Upper lobe of left lung (tissue), 6 donors: ENCODE measurements at regions not wholly inside any gene's neighbourhood (a gene's known extent, or its start where the extent isn't known, plus 50 kb on each side); places are given as distances from the start of the nearest gene placed in this dataset.
A peak's percentile ranks its signal among the peaks of the same experiment; 100 is the strongest.

Experiments used
- ATAC-seq, 2 donors: fragments of 200-7000 bp; cut with Tn5 transposase; one replicate each; pipeline ENCODE4 v1.9.1; 2022; ENCODE audit warnings: mild to moderate bottlenecking in 2 of 2, moderate library complexity in 2 of 2; ENCODE audit not compliant: low FRiP score in 2 of 2
- DNase-seq, 2 donors: peaks; one replicate each; pipeline ENCODE4 v3.0.0-alpha.2; 2019 to 2020
- H3K27ac ChIP-seq, 4 donors: fragments of 200-600 bp; sonication (generic); one replicate each; pipeline ENCODE4 v1.5.1; 2016 to 2019
- H3K27me3 ChIP-seq, 4 donors: fragments of 200-600 bp; sonication (generic); one replicate each; pipeline ENCODE4 v1.5.1; 2017 to 2019
- H3K36me3 ChIP-seq, 4 donors: fragments of 200-600 bp; sonication (generic); one replicate each; pipeline ENCODE4 v1.5.1; 2016 to 2019
- H3K4me1 ChIP-seq, 4 donors: fragments of 200-600 bp; sonication (generic); one replicate each; pipeline ENCODE4 v1.5.1; 2018 to 2019
- H3K4me3 ChIP-seq, 4 donors: fragments of 200-600 bp; sonication (generic); one replicate each; pipeline ENCODE4 v1.5.1; 2017 to 2019; ENCODE audit warnings: mild to moderate bottlenecking in 2 of 4, moderate library complexity in 1 of 4
- H3K9me3 ChIP-seq, 4 donors: fragments of 200-600 bp; sonication (generic); one replicate each; pipeline ENCODE4 v1.5.1; 2018 to 2019
- CTCF ChIP-seq, 6 experiments: fragments of 450-650 bp in 4 of 6; fragments of 200-600 bp in 2 of 6; sonication (generic) in 2 of 6; IDR thresholded peaks; one replicate each; pipeline ENCODE4 v1.5.1; 2016 to 2019; ENCODE audit warnings: antibody characterized with exemption in 6 of 6
- EP300 ChIP-seq, 4 donors: sonication (generic); formaldehyde crosslinking; IDR thresholded peaks; one replicate each; pipeline ENCODE4 v1.5.1; 2017; ENCODE audit warnings: antibody characterized with exemption in 4 of 4, control low read depth in 2 of 4
- POLR2A ChIP-seq, 4 donors: fragments of 450-650 bp; IDR thresholded peaks; one replicate each; pipeline ENCODE4 v1.5.1; 2016 to 2017; ENCODE audit warnings: antibody characterized with exemption in 4 of 4, mild to moderate bottlenecking in 2 of 4
- POLR2AphosphoS5 ChIP-seq, 2 donors: sonication (generic); formaldehyde crosslinking; IDR thresholded peaks; one replicate each; pipeline ENCODE4 v1.5.1; 2017; ENCODE audit warnings: antibody characterized with exemption in 2 of 2
- WGBS, 2 donors: methylation state at CpG; one replicate each; pipeline ENCODE4 v1.1.5; 2017 to 2018; 5-methylcytosine and 5-hydroxymethylcytosine counted together
- donor health status: DM: no; HTN: no; CAD: no; lungs with moderate emphysema.
- donor health status: DM: no; HTN: yes; CAD: no; lungs with severe emphysema.

DNA sequence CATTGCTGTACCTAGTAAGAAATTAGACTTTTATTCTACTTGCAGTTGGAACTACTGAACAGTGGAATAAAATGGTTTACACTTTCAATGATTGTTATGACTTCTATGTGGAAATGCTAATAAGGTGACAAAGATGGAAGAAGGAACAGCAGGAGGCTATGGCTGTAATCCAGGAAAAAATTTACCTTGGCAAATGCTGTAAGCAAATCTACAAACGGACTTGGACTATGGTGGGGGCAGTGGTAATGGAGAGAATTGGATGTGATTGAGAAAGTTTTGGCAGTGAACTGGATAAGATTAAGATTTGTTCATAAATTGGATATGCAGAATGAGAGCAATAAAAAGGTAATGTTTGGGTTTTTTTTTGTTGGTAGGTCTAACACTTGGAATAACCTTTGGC is 111.0 kb upstream of the ERBB4 start:
- Histone ChIP-seq H3K4me3 (no peak overlapping the region), H3K4me1 (no peaks in the 10 kb centered on the region), H3K27me3 (no peaks in the 10 kb centered on the region), H3K36me3 (no peaks in the 10 kb centered on the region), H3K9me3 (no peaks in the 10 kb centered on the region), H3K27ac (no peak overlapping the region)
- ATAC-seq, result no peak
- no peak for DNase-seq
- 41 to 58% methylated on average over 1 of the region's 1 CpG for WGBS, 2 donors
- TF ChIP-seq POLR2AphosphoS5 (IDR thresholded peaks at IDR 0.05), result no peak

DNA sequence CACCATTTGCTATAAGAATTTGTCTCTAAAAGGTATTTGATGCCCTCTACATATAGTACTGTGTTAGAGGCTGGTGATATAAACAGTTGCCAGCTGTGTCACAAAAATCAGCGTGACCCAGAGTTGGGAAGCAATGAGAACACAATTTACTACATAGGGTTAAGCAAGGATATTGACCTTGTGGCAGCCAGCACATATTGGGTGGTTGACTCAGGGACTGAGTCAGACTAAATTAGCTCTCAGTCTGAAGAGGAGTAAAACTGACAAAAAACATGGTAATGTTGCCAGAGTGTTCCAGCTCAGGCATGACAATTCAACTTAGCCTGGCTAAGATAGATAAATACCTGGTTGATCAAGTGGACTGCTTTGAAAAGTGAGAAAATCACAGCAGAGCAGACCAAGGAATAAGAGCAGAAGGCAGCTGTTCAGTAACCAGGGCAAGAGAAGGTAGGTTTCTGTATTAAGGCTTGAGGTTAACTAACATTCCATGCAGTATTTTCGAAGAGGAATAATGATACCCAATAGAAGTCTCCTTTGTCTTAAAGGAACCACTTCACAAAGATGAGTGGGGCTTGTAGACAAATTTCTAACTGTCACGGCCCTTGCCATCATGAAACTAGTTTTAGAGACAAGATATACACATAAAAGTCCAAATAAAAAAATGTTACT is 108.2 kb upstream of the ERBB4 start:
- ATAC-seq (no peak), DNase-seq (no peak)
- WGBS, 2 donors, result 61 to 64% methylated on average over 3 of the region's 3 CpGs
- TF ChIP-seq CTCF (IDR thresholded peaks at IDR 0.05) (no peak), EP300 (IDR thresholded peaks at IDR 0.05) (no peak), POLR2A (IDR thresholded peaks at IDR 0.05) (no peak), POLR2AphosphoS5 (IDR thresholded peaks at IDR 0.05) (no peak)
- H3K27ac ChIP-seq, result no peak overlapping the region
- no peaks in the 10 kb centered on the region for H3K4me1 ChIP-seq
- H3K9me3 ChIP-seq, result no peaks in the 10 kb centered on the region
- no peaks in the 10 kb centered on the region for H3K27me3 ChIP-seq
- H3K4me3 ChIP-seq, result no peak overlapping the region
- no peaks in the 10 kb centered on the region for H3K36me3 ChIP-seq

DNA sequence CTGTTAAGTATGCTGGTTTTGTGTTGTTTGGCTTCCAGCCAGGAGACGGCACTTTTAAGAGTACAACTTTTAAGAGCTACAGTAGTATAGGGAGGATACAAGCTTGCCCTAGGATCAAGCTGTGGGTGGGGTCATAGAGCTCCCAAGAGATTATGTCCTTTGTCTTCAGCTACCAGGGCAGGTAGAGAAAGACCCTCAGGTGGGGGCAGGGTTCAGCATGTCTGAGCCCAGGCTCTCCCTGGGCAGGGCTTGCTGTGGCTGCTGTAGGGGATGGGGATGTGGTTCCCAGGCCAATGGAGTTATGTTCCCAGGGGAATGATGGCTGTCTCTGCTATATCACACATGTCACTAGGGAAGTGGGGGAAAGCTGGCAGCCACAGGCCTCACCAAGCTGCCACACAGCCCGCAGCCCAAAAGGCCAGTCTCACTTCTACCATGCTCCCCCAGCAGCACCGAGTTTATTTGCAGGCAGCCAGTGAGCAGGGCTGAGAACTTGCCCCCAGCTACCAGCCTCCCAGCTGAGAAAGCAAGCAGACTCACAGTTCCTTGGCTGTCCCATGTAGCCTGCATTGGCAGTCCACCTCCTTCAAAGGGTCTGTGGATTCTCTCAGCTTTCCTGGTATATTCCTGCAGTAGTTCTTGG is 105.7 kb upstream of the ERBB4 start:
- WGBS, 2 donors, result 75 to 81% methylated on average over 1 to 3 of the region's 3 CpGs
- Histone ChIP-seq H3K27ac (no peak overlapping the region), H3K9me3 (no peaks in the 10 kb centered on the region), H3K27me3 (no peaks in the 10 kb centered on the region), H3K36me3 (no peaks in the 10 kb centered on the region), H3K4me3 (no peak overlapping the region), H3K4me1 (no peaks in the 10 kb centered on the region)
- ATAC-seq (peak in 1 of 2 donors; percentile 22), DNase-seq (peak in 1 of 2 donors; percentile 7)
- no peak for TF ChIP-seq EP300 (IDR thresholded peaks at IDR 0.05)
- no peak for TF ChIP-seq POLR2A (IDR thresholded peaks at IDR 0.05)
- no peak for TF ChIP-seq CTCF (IDR thresholded peaks at IDR 0.05)
- no peak for TF ChIP-seq POLR2AphosphoS5 (IDR thresholded peaks at IDR 0.05)

DNA sequence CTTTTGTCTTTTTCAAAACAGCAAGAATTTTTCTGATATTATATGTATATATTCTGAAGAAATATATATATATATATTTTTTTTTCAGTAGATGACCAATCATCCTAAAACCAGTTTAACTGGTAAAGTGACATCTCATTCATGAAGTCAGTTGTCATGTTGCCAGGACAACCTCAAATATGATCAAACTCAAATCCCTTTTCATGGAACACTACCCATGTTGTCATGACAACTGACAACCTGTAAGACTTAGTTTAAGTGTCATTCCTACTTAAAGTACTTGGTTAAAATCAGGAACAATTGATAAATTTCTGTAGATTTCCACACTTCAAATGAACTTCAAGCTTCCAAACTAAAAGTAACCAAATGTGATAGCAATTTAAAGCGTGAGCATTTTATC is 101.8 kb upstream of the ERBB4 start:
- Histone ChIP-seq H3K36me3 (no peaks in the 10 kb centered on the region), H3K4me3 (no peak overlapping the region), H3K27ac (no peak overlapping the region), H3K4me1 (no peaks in the 10 kb centered on the region), H3K27me3 (no peaks in the 10 kb centered on the region), H3K9me3 (no peaks in the 10 kb centered on the region)
- TF ChIP-seq EP300 (IDR thresholded peaks at IDR 0.05), result no peak
- no peak for TF ChIP-seq POLR2AphosphoS5 (IDR thresholded peaks at IDR 0.05)
- TF ChIP-seq CTCF (IDR thresholded peaks at IDR 0.05), result no peak
- TF ChIP-seq POLR2A (IDR thresholded peaks at IDR 0.05), result no peak
- DNase-seq, result no peak
- WGBS, 2 donors, result 60 to 63% methylated on average over 1 of the region's 1 CpG
- no peak for ATAC-seq

GRCh38 chr2:212638694-212639093 is 100.1 kb upstream of the ERBB4 start:
- 78 to 79% methylated on average over 2 of the region's 2 CpGs for WGBS, 2 donors
- Histone ChIP-seq H3K4me1 (no peaks in the 10 kb centered on the region), H3K36me3 (no peaks in the 10 kb centered on the region), H3K4me3 (no peak overlapping the region), H3K9me3 (no peaks in the 10 kb centered on the region), H3K27ac (no peak overlapping the region), H3K27me3 (no peaks in the 10 kb centered on the region)
- TF ChIP-seq POLR2A (IDR thresholded peaks at IDR 0.05), result no peak
- TF ChIP-seq EP300 (IDR thresholded peaks at IDR 0.05), result no peak
- TF ChIP-seq POLR2AphosphoS5 (IDR thresholded peaks at IDR 0.05), result no peak
- TF ChIP-seq CTCF (IDR thresholded peaks at IDR 0.05), result no peak
- DNase-seq (no peak), ATAC-seq (no peak)
